ENCODE measurements at regions not wholly inside any gene's neighbourhood (a gene's known extent, or its start where the extent isn't known, plus 50 kb on each side); places are given as distances from the start of the nearest gene placed in this dataset.

DNA sequence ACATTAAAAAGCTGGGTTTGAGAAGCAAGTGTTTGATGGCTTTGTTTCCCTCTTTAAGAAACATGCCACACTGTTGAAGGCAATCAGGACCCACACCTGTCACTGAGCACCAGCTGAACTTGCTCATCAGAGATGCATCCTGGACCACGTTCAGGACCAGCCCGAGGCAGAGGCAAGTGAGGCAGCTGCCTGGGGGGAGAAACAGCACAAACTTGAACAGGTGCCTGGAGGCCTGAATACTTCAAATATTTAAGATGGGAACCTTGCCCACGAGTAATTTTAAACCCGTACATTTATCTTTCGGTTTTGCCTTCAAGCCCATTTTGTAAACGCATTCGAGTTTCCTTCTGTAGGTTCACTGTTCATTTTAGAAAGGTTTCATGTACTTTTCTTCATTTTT is 421.3 kb downstream of the NYAP2 start:
- Histone ChIP-seq H4K20me1 (ENCODE audit: insufficient read depth, low read length) (no peaks in the 10 kb centered on the region), H3K9me3 (ENCODE audit: low read length) (no peaks in the 10 kb centered on the region), H3K4me1 (ENCODE audit: insufficient read depth, low read length) (no peaks in the 10 kb centered on the region), H2AFZ (ENCODE audit: low read length) (no peak overlapping the region), H3K9ac (ENCODE audit: insufficient read depth, low read depth, low read length) (no peak overlapping the region), H3K27me3 (ENCODE audit: control insufficient read depth in 1 of 2, insufficient read depth in 2 of 2, low read length in 2 of 2) (no peaks in the 10 kb centered on the region), H3K27ac (ENCODE audit: extremely low read length, insufficient read depth, low read length) (no peak overlapping the region), H3K36me3 (replicated peaks in 1 of 2; ENCODE audit: control insufficient read depth in 1 of 2, insufficient read depth in 2 of 2, low read length in 2 of 2) (no peaks in the 10 kb centered on the region), H3K79me2 (ENCODE audit: insufficient read depth, low read length) (no peaks in the 10 kb centered on the region), H3K4me2 (ENCODE audit: low read depth, low read length) (no peak overlapping the region), H3K4me3 (replicated peaks in 1 of 3; ENCODE audit: insufficient read depth in 1 of 3, low read depth in 2 of 3, low read length in 3 of 3) (no peak overlapping the region)
- 2% methylated on average over 7 of the region's 7 CpGs for WGBS (ENCODE audit: low lambda C conversion rate)
- DNase-seq (ENCODE audit: low spot score) (no peak), ATAC-seq (no peak), FAIRE-seq (no peak)
- in situ Hi-C loops (cut with HindIII; ENCODE audit: extremely low pct_ligation_motif_present, low pct_unique_long_range_greater_than_20kb) (no loop called here), intact Hi-C loops (cut with micrococcal nuclease; ENCODE audit: unreplicated experiment) (no loop called here)
- ChIA-PET POLR2A (no interaction called here), CTCF (ENCODE audit: low intra/inter-chr PET ratio, low total read pairs) (no interaction called here)
- TF ChIP-seq, protein P1, sequence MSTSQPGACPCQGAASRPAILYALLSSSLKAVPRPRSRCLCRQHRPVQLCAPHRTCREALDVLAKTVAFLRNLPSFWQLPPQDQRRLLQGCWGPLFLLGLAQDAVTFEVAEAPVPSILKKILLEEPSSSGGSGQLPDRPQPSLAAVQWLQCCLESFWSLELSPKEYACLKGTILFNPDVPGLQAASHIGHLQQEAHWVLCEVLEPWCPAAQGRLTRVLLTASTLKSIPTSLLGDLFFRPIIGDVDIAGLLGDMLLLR (CRISPR knock-in tag; IDR thresholded peaks at IDR 0.05): no peak
- TF ChIP-seq ZNF777 (CRISPR knock-in tag; IDR thresholded peaks at IDR 0.05) (no peak), MAFK (conservative IDR thresholded peaks at IDR 0.05 in 1 of 2, IDR thresholded peaks at IDR 0.05 in 1 of 2; ENCODE audit: low read length in 2 of 2) (no peak), ZNF235 (CRISPR knock-in tag; IDR thresholded peaks at IDR 0.05; ENCODE audit: borderline replicate concordance) (no peak), ZNF44 (CRISPR knock-in tag; IDR thresholded peaks at IDR 0.05) (no peak), MED1 (CRISPR knock-in tag; IDR thresholded peaks at IDR 0.05) (no peak), PHB2 (IDR thresholded peaks at IDR 0.05; ENCODE audit: partially characterized antibody) (no peak), ZNF577 (CRISPR knock-in tag; IDR thresholded peaks at IDR 0.05; ENCODE audit: borderline replicate concordance, low read depth) (no peak), KLF11 (CRISPR knock-in tag; IDR thresholded peaks at IDR 0.05) (no peak), SRSF4 (IDR thresholded peaks at IDR 0.05; ENCODE audit: low read depth, low read length, poor library complexity, severe bottlenecking) (no peak), ZFP62 (CRISPR knock-in tag; IDR thresholded peaks at IDR 0.05) (no peak), ZNF747 (CRISPR knock-in tag; IDR thresholded peaks at IDR 0.05; ENCODE audit: borderline replicate concordance) (no peak), FOSL2 (CRISPR knock-in tag; IDR thresholded peaks at IDR 0.05) (no peak)
- TF ChIP-seq, protein P2, sequence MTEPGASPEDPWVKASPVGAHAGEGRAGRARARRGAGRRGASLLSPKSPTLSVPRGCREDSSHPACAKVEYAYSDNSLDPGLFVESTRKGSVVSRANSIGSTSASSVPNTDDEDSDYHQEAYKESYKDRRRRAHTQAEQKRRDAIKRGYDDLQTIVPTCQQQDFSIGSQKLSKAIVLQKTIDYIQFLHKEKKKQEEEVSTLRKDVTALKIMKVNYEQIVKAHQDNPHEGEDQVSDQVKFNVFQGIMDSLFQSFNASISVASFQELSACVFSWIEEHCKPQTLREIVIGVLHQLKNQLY (CRISPR knock-in tag; IDR thresholded peaks at IDR 0.05): no peak
- TF ChIP-seq, protein P3, sequence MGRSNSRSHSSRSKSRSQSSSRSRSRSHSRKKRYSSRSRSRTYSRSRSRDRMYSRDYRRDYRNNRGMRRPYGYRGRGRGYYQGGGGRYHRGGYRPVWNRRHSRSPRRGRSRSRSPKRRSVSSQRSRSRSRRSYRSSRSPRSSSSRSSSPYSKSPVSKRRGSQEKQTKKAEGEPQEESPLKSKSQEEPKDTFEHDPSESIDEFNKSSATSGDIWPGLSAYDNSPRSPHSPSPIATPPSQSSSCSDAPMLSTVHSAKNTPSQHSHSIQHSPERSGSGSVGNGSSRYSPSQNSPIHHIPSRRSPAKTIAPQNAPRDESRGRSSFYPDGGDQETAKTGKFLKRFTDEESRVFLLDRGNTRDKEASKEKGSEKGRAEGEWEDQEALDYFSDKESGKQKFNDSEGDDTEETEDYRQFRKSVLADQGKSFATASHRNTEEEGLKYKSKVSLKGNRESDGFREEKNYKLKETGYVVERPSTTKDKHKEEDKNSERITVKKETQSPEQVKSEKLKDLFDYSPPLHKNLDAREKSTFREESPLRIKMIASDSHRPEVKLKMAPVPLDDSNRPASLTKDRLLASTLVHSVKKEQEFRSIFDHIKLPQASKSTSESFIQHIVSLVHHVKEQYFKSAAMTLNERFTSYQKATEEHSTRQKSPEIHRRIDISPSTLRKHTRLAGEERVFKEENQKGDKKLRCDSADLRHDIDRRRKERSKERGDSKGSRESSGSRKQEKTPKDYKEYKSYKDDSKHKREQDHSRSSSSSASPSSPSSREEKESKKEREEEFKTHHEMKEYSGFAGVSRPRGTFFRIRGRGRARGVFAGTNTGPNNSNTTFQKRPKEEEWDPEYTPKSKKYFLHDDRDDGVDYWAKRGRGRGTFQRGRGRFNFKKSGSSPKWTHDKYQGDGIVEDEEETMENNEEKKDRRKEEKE (IDR thresholded peaks at IDR 0.05): no peak
- TF ChIP-seq, protein P4, sequence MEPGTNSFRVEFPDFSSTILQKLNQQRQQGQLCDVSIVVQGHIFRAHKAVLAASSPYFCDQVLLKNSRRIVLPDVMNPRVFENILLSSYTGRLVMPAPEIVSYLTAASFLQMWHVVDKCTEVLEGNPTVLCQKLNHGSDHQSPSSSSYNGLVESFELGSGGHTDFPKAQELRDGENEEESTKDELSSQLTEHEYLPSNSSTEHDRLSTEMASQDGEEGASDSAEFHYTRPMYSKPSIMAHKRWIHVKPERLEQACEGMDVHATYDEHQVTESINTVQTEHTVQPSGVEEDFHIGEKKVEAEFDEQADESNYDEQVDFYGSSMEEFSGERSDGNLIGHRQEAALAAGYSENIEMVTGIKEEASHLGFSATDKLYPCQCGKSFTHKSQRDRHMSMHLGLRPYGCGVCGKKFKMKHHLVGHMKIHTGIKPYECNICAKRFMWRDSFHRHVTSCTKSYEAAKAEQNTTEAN (CRISPR knock-in tag; conservative IDR thresholded peaks at IDR 0.05): no peak
- TF ChIP-seq, protein P5, sequence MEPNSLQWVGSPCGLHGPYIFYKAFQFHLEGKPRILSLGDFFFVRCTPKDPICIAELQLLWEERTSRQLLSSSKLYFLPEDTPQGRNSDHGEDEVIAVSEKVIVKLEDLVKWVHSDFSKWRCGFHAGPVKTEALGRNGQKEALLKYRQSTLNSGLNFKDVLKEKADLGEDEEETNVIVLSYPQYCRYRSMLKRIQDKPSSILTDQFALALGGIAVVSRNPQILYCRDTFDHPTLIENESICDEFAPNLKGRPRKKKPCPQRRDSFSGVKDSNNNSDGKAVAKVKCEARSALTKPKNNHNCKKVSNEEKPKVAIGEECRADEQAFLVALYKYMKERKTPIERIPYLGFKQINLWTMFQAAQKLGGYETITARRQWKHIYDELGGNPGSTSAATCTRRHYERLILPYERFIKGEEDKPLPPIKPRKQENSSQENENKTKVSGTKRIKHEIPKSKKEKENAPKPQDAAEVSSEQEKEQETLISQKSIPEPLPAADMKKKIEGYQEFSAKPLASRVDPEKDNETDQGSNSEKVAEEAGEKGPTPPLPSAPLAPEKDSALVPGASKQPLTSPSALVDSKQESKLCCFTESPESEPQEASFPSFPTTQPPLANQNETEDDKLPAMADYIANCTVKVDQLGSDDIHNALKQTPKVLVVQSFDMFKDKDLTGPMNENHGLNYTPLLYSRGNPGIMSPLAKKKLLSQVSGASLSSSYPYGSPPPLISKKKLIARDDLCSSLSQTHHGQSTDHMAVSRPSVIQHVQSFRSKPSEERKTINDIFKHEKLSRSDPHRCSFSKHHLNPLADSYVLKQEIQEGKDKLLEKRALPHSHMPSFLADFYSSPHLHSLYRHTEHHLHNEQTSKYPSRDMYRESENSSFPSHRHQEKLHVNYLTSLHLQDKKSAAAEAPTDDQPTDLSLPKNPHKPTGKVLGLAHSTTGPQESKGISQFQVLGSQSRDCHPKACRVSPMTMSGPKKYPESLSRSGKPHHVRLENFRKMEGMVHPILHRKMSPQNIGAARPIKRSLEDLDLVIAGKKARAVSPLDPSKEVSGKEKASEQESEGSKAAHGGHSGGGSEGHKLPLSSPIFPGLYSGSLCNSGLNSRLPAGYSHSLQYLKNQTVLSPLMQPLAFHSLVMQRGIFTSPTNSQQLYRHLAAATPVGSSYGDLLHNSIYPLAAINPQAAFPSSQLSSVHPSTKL (CRISPR knock-in tag; IDR thresholded peaks at IDR 0.05): no peak
- no TSS peak for BruUV-seq (replicated peaks)
